ENCODE measurements at regions not wholly inside any gene's neighbourhood (a gene's known extent, or its start where the extent isn't known, plus 50 kb on each side); places are given as distances from the start of the nearest gene placed in this dataset.

GRCh38 chr3:95302044-95302443, 1239.2 kb downstream of the NSUN3 start:
- Histone ChIP-seq H3K79me2 (ENCODE audit: insufficient read depth, low read length) (no peaks in the 10 kb centered on the region), H3K4me3 (ENCODE audit: low read depth in 1 of 2, low read length in 2 of 2) (no peak overlapping the region), H3K27me3 (ENCODE audit: insufficient read depth, low read length, poor library complexity) (no peaks in the 10 kb centered on the region), H3K4me2 (ENCODE audit: insufficient read depth, low read length) (no peak overlapping the region), H3K9me3 (ENCODE audit: insufficient read depth, low read length, severe bottlenecking) (no peaks in the 10 kb centered on the region), H2AFZ (ENCODE audit: low read depth, low read length) (no peak overlapping the region), H3K4me1 (ENCODE audit: insufficient read depth, low read length) (no peaks in the 10 kb centered on the region), H3K27ac (ENCODE audit: low read length) (no peak overlapping the region), H3K36me3 (ENCODE audit: insufficient read depth, low read length) (no peaks in the 10 kb centered on the region), H3K9ac (ENCODE audit: low read depth, low read length) (no peak overlapping the region), H4K20me1 (ENCODE audit: insufficient read depth, low read length) (no peaks in the 10 kb centered on the region)
- DNase-seq (no peak), ATAC-seq (ENCODE audit: insufficient read depth, low read depth) (no peak)
- no peak for TF ChIP-seq CTCF (IDR thresholded peaks at IDR 0.05; ENCODE audit: borderline replicate concordance, extremely low read depth, low read length, poor library complexity, severe bottlenecking)
- no peak for TF ChIP-seq EZH2 (IDR thresholded peaks at IDR 0.05; ENCODE audit: borderline replicate concordance, low read depth, low read length, severe bottlenecking)

- Histone ChIP-seq H2AFZ (ENCODE audit: low read depth, low read length) (no peak overlapping the region), H3K9ac (ENCODE audit: low read depth, low read length) (no peak overlapping the region), H3K9me3 (ENCODE audit: insufficient read depth, low read length, severe bottlenecking) (no peaks in the 10 kb centered on the region), H3K4me1 (ENCODE audit: insufficient read depth, low read length) (no peaks in the 10 kb centered on the region), H3K4me3 (ENCODE audit: low read depth in 1 of 2, low read length in 2 of 2) (no peak overlapping the region), H3K4me2 (ENCODE audit: insufficient read depth, low read length) (no peak overlapping the region), H4K20me1 (ENCODE audit: insufficient read depth, low read length) (no peaks in the 10 kb centered on the region), H3K36me3 (ENCODE audit: insufficient read depth, low read length) (no peaks in the 10 kb centered on the region), H3K27me3 (ENCODE audit: insufficient read depth, low read length, poor library complexity) (no peaks in the 10 kb centered on the region), H3K79me2 (ENCODE audit: insufficient read depth, low read length) (no peaks in the 10 kb centered on the region), H3K27ac (ENCODE audit: low read length) (no peak overlapping the region)
- ATAC-seq (ENCODE audit: insufficient read depth, low read depth): no peak
- TF ChIP-seq CTCF (IDR thresholded peaks at IDR 0.05; ENCODE audit: borderline replicate concordance, extremely low read depth, low read length, poor library complexity, severe bottlenecking) (no peak), EZH2 (IDR thresholded peaks at IDR 0.05; ENCODE audit: borderline replicate concordance, low read depth, low read length, severe bottlenecking) (no peak)
- DNase-seq: no peak
Observed at GRCh38 chr3:95310560-95310959, 1247.7 kb downstream of the NSUN3 start.

GRCh38 chr3:95311272-95311671, 1248.4 kb downstream of the NSUN3 start:
- Histone ChIP-seq H2AFZ (ENCODE audit: low read depth, low read length) (no peak overlapping the region), H3K9me3 (ENCODE audit: insufficient read depth, low read length, severe bottlenecking) (no peaks in the 10 kb centered on the region), H3K27ac (ENCODE audit: low read length) (no peak overlapping the region), H3K36me3 (ENCODE audit: insufficient read depth, low read length) (no peaks in the 10 kb centered on the region), H3K4me2 (ENCODE audit: insufficient read depth, low read length) (no peak overlapping the region), H3K9ac (ENCODE audit: low read depth, low read length) (no peak overlapping the region), H3K27me3 (ENCODE audit: insufficient read depth, low read length, poor library complexity) (no peaks in the 10 kb centered on the region), H3K4me1 (ENCODE audit: insufficient read depth, low read length) (no peaks in the 10 kb centered on the region), H3K79me2 (ENCODE audit: insufficient read depth, low read length) (no peaks in the 10 kb centered on the region), H3K4me3 (ENCODE audit: low read depth in 1 of 2, low read length in 2 of 2) (no peak overlapping the region), H4K20me1 (ENCODE audit: insufficient read depth, low read length) (no peaks in the 10 kb centered on the region)
- ATAC-seq (ENCODE audit: insufficient read depth, low read depth): no peak
- DNase-seq: no peak
- no peak for TF ChIP-seq CTCF (IDR thresholded peaks at IDR 0.05; ENCODE audit: borderline replicate concordance, extremely low read depth, low read length, poor library complexity, severe bottlenecking)
- no peak for TF ChIP-seq EZH2 (IDR thresholded peaks at IDR 0.05; ENCODE audit: borderline replicate concordance, low read depth, low read length, severe bottlenecking)

GRCh38 chr3:95312650-95313049, 1249.8 kb downstream of the NSUN3 start:
- Histone ChIP-seq H3K27ac (ENCODE audit: low read length) (no peak overlapping the region), H3K4me1 (ENCODE audit: insufficient read depth, low read length) (no peaks in the 10 kb centered on the region), H3K4me2 (ENCODE audit: insufficient read depth, low read length) (no peak overlapping the region), H4K20me1 (ENCODE audit: insufficient read depth, low read length) (no peaks in the 10 kb centered on the region), H2AFZ (ENCODE audit: low read depth, low read length) (no peak overlapping the region), H3K9ac (ENCODE audit: low read depth, low read length) (no peak overlapping the region), H3K36me3 (ENCODE audit: insufficient read depth, low read length) (no peaks in the 10 kb centered on the region), H3K4me3 (ENCODE audit: low read depth in 1 of 2, low read length in 2 of 2) (no peak overlapping the region), H3K27me3 (ENCODE audit: insufficient read depth, low read length, poor library complexity) (no peaks in the 10 kb centered on the region), H3K79me2 (ENCODE audit: insufficient read depth, low read length) (no peaks in the 10 kb centered on the region), H3K9me3 (ENCODE audit: insufficient read depth, low read length, severe bottlenecking) (no peaks in the 10 kb centered on the region)
- ATAC-seq (ENCODE audit: insufficient read depth, low read depth) (no peak), DNase-seq (no peak)
- TF ChIP-seq EZH2 (IDR thresholded peaks at IDR 0.05; ENCODE audit: borderline replicate concordance, low read depth, low read length, severe bottlenecking) (no peak), CTCF (IDR thresholded peaks at IDR 0.05; ENCODE audit: borderline replicate concordance, extremely low read depth, low read length, poor library complexity, severe bottlenecking) (no peak)

Data from DND-41 (cell line).